ENCODE measurements at regions not wholly inside any gene's neighbourhood (a gene's known extent, or its start where the extent isn't known, plus 50 kb on each side); places are given as distances from the start of the nearest gene placed in this dataset.

DNA sequence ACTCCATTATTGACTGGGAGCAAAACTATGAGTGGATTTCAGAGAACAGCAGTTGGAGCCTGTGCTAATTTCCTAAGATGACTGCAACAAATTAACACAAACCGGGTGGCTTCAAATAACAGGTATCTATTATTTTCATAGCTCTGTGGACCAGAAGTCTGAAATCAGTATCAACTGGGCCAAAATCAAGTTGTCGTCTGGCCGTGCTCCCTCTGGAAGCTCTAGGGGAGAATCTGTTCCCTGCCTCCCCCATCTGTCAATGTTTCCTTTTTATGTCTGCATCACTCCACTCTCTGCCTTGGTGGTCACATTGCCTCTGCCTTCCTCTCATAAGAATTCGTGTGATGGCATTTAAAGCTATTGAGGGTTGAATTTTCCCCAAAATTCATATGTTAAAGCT is 269.8 kb downstream of the TMX3 start:
- 95% methylated on average over 4 of the region's 4 CpGs for WGBS

DNA sequence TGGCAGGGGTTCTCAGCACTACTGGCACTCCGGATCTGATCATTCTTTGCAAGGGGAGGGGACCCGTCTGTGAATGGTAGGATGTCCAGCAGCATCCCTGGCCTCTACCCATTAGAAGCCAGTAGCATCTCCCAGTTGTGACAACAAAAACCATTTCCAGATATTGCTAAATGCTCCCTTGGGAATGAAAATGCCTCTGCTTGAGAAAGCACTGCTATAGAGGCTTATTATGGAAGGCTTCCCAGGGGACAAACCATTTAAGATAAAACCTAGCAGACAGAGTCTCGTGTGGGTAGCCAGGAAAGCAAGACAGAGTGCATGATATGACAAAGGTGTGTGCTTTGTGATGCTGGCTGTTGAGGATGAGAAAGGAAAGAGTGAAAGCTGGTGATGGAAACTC is 273.7 kb downstream of the TMX3 start:
- Histone ChIP-seq H3K27me3 (replicated peaks; ENCODE audit: insufficient read depth) (no peaks in the 10 kb centered on the region), H3K9me3 (no peaks in the 10 kb centered on the region), H3K4me1 (replicated peaks) (no peaks in the 10 kb centered on the region), H3K36me3 (no peaks in the 10 kb centered on the region), H3K4me3 (no peak overlapping the region), H3K27ac (no peak overlapping the region)
- intact Hi-C loops (cut with DNase I): no loop called here
- TF ChIP-seq POLR2AphosphoS5 (IDR thresholded peaks at IDR 0.05) (no peak), POLR2A (IDR thresholded peaks at IDR 0.05) (no peak)
- TF ChIP-seq, protein P1, sequence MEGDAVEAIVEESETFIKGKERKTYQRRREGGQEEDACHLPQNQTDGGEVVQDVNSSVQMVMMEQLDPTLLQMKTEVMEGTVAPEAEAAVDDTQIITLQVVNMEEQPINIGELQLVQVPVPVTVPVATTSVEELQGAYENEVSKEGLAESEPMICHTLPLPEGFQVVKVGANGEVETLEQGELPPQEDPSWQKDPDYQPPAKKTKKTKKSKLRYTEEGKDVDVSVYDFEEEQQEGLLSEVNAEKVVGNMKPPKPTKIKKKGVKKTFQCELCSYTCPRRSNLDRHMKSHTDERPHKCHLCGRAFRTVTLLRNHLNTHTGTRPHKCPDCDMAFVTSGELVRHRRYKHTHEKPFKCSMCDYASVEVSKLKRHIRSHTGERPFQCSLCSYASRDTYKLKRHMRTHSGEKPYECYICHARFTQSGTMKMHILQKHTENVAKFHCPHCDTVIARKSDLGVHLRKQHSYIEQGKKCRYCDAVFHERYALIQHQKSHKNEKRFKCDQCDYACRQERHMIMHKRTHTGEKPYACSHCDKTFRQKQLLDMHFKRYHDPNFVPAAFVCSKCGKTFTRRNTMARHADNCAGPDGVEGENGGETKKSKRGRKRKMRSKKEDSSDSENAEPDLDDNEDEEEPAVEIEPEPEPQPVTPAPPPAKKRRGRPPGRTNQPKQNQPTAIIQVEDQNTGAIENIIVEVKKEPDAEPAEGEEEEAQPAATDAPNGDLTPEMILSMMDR (IDR thresholded peaks at IDR 0.05): no peak
- DNase-seq (ENCODE audit: low spot score): no peak
- 90% methylated on average over 3 of the region's 3 CpGs for WGBS

More for the DNA sequence above, 269.8 kb downstream of the TMX3 start:
- no peak overlapping the region for H3K4me3 ChIP-seq
- intact Hi-C loops (cut with DNase I): no loop called here
- H3K27me3 ChIP-seq (replicated peaks; ENCODE audit: insufficient read depth): no peaks in the 10 kb centered on the region
- H3K4me1 ChIP-seq (replicated peaks): no peaks in the 10 kb centered on the region
- no peak for DNase-seq (ENCODE audit: low spot score)
- H3K36me3 ChIP-seq: no peaks in the 10 kb centered on the region
- TF ChIP-seq, protein P1 (IDR thresholded peaks at IDR 0.05): no peak
- no peak for TF ChIP-seq POLR2AphosphoS5 (IDR thresholded peaks at IDR 0.05)
- no peak for TF ChIP-seq POLR2A (IDR thresholded peaks at IDR 0.05)
- no peaks in the 10 kb centered on the region for H3K9me3 ChIP-seq
- H3K27ac ChIP-seq: no peak overlapping the region

DNA sequence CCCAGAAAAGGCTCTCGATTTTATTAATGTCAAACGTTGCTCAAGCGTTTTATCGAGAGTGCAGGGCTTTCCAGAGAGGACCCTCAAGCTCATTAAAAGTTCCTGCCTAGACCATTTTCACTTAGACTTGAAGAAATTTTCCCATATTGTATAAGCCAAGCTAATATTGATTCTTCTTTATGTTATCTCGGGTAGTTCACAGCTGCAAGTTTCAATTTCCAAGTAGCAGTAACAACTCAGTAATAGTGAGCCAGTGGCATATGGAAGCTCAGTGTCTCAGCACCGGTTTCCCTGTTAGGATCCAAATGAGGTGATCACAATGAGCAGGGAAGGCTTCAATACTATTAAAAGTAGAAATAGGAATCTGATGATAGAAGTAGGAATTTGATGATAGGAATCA is 274.5 kb downstream of the TMX3 start:
- Histone ChIP-seq H3K36me3 (no peaks in the 10 kb centered on the region), H3K27ac (no peak overlapping the region), H3K4me3 (no peak overlapping the region), H3K9me3 (no peaks in the 10 kb centered on the region), H3K4me1 (replicated peaks) (no peaks in the 10 kb centered on the region), H3K27me3 (replicated peaks; ENCODE audit: insufficient read depth) (no peaks in the 10 kb centered on the region)
- TF ChIP-seq, protein P1 (IDR thresholded peaks at IDR 0.05): no peak
- no peak for TF ChIP-seq POLR2A (IDR thresholded peaks at IDR 0.05)
- no peak for TF ChIP-seq POLR2AphosphoS5 (IDR thresholded peaks at IDR 0.05)
- intact Hi-C loops (cut with DNase I): no loop called here
- 73% methylated on average over 6 of the region's 6 CpGs for WGBS
- DNase-seq (ENCODE audit: low spot score): no peak

DNA sequence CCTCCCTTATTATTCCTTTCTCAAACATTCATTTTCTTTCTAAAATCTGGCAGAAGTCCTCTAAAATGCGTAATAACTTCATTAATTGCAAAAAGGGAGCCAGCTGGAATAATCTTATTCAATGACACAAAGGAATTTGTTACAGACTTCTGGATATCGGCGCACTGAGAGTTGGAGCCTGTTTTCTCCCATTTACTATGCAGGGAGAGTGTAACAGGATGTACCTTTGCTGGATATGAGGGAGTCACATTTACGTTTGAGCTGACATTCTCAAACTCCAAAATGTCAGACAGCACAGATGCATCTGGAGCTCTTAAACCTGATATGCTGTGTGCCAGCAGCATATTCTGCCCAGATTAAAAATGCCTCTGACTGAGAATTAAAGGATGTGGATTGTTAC is 275.3 kb downstream of the TMX3 start:
- intact Hi-C loops (cut with DNase I): no loop called here
- Histone ChIP-seq H3K27me3 (replicated peaks; ENCODE audit: insufficient read depth) (no peaks in the 10 kb centered on the region), H3K4me1 (replicated peaks) (no peaks in the 10 kb centered on the region), H3K9me3 (no peaks in the 10 kb centered on the region), H3K27ac (no peak overlapping the region), H3K36me3 (no peaks in the 10 kb centered on the region), H3K4me3 (no peak overlapping the region)
- 36% methylated on average over 4 of the region's 4 CpGs for WGBS
- no peak for DNase-seq (ENCODE audit: low spot score)
- TF ChIP-seq POLR2AphosphoS5 (IDR thresholded peaks at IDR 0.05): no peak
- TF ChIP-seq, protein P1 (IDR thresholded peaks at IDR 0.05): no peak
- TF ChIP-seq POLR2A (IDR thresholded peaks at IDR 0.05): no peak

DNA sequence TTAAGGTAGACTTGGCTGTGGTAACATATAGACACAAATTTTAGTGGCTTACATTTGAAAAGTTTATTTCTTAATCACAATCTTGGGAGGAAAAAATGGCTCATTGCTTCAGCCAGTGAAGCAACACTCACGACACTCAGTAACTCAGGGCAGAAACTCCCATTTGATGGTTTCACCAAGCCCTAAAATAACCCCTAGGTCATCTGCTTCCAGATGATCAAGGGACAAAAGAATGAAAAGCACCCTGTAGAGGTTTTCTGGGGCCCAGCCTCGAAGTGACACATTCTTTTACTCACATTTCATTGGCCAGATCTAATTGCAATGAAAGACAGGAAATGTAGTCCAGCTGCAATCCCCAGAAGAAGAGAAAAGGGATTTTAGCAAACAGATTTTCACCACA is 275.9 kb downstream of the TMX3 start:
- Histone ChIP-seq H3K27me3 (replicated peaks; ENCODE audit: insufficient read depth) (no peaks in the 10 kb centered on the region), H3K27ac (no peak overlapping the region), H3K4me1 (replicated peaks) (no peaks in the 10 kb centered on the region), H3K9me3 (no peaks in the 10 kb centered on the region), H3K4me3 (no peak overlapping the region), H3K36me3 (no peaks in the 10 kb centered on the region)
- WGBS: 64% methylated on average over 2 of the region's 2 CpGs
- TF ChIP-seq POLR2A (IDR thresholded peaks at IDR 0.05) (no peak), POLR2AphosphoS5 (IDR thresholded peaks at IDR 0.05) (no peak)
- TF ChIP-seq, protein P1 (IDR thresholded peaks at IDR 0.05): no peak
- DNase-seq (ENCODE audit: low spot score): no peak
- intact Hi-C loops (cut with DNase I): no loop called here
